Sigmoid colon (tissue), 6 donors: ENCODE measurements at regions not wholly inside any gene's neighbourhood (a gene's known extent, or its start where the extent isn't known, plus 50 kb on each side); places are given as distances from the start of the nearest gene placed in this dataset.
"Not testable (repeated sequence)": the region's sequence is repeated elsewhere in the genome, so short reads cannot be mapped to it uniquely, and the experiment has no call there.

Experiments used
- DNase-seq: peaks from one replicate; pipeline ENCODE4 v3.0.0-alpha.2; 2019
- H3K27ac ChIP-seq, 4 donors: fragments of 200-600 bp; sonication (generic); one replicate each; pipeline ENCODE4 v1.5.1; 2016 to 2019; ENCODE audit warnings: mild to moderate bottlenecking in 1 of 4
- H3K27me3 ChIP-seq, 3 donors: fragments of 200-600 bp; sonication (generic); one replicate each; pipeline ENCODE4 v1.5.1; 2019; ENCODE audit warnings: mild to moderate bottlenecking in 1 of 3
- H3K36me3 ChIP-seq, 4 donors: fragments of 200-600 bp; sonication (generic); one replicate each; pipeline ENCODE4 v1.5.1; 2016 to 2019
- H3K4me1 ChIP-seq, 4 donors: fragments of 200-600 bp; sonication (generic); one replicate each; pipeline ENCODE4 v1.5.1; 2017 to 2019
- H3K4me3 ChIP-seq, 4 donors: fragments of 200-600 bp; sonication (generic); one replicate each; pipeline ENCODE4 v1.5.1; 2017 to 2019; ENCODE audit warnings: mild to moderate bottlenecking in 2 of 4, moderate library complexity in 1 of 4
- H3K9me3 ChIP-seq, 4 donors: fragments of 200-600 bp in 3 of 4; sonication (generic) in 3 of 4; one replicate each; pipeline versions ENCODE4 v1.5.1 to v1.6.1; 2013 to 2019
- EP300 ChIP-seq, 4 donors: sonication (generic); formaldehyde crosslinking; IDR thresholded peaks; one replicate each; pipeline ENCODE4 v1.6.1; 2017; ENCODE audit warnings: antibody characterized with exemption in 4 of 4
- POLR2A ChIP-seq, 2 donors: fragments of 450-650 bp; IDR thresholded peaks; one replicate each; pipeline ENCODE4 v1.6.1; 2016; ENCODE audit warnings: antibody characterized with exemption in 2 of 2, mild to moderate bottlenecking in 2 of 2, moderate library complexity in 2 of 2
- POLR2AphosphoS5 ChIP-seq, 4 donors: sonication (generic); formaldehyde crosslinking; IDR thresholded peaks; one replicate each; pipeline ENCODE4 v1.6.1; 2017; ENCODE audit warnings: antibody characterized with exemption in 4 of 4
- WGBS, 2 donors: extraction: QIAGEN DNeasy Blood & Tissue Kit; methylation state at CpG; one replicate each; pipeline ENCODE4 v1.1.7; 2013; 5-methylcytosine and 5-hydroxymethylcytosine counted together
- intact Hi-C: fragments of 100-400 bp; cut with DNase I; formaldehyde crosslinking; loops from one replicate; pipeline ENCODE4 v1.15.1; 2023
- TF ChIP-seq, protein P1 (sequence below), 4 experiments: fragments of 450-650 bp in 3 of 4; fragments of 200-600 bp in 1 of 4; IDR thresholded peaks; one replicate each; pipeline ENCODE4 v1.5.1; 2016 to 2019; ENCODE audit warnings: antibody characterized with exemption in 4 of 4, mild to moderate bottlenecking in 3 of 4, moderate library complexity in 2 of 4
- donor health status: healthy with polysubstance abuse.
- donor health status: healthy.

DNA sequence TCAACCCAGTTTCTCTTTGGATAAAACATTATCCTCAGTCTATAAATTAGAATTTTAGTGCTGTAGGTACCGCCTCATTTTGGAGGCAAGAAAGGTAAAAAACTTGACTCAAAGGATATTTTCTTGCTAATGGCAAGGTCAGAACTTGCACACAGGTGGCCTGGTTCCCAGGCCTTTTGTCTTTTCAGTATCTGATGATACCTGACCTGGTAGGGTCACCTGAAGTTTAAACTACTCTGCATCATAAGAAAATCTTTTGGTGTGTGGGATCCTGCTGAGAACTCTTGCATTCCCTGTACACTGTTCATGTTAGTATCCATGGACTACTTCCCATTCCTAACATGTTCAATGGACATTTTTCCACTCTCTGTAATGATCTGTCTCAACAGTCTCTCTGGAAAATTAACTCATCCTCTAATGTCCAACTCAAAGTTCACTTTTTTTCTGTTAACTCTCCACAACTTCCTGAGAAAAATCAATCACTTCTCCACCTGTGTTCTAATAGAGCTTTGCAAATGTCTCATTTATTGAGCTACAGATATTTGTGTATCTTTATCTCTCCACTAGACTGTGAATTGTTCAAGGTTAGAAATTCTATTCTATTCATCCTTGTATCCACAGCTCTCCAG lies 317.1 kb upstream of the SOX9 start:
- Histone ChIP-seq H3K9me3 (no peaks in the 10 kb centered on the region), H3K4me1 (no peaks in the 10 kb centered on the region), H3K27ac (no peak overlapping the region), H3K27me3 (no peaks in the 10 kb centered on the region), H3K36me3 (no peaks in the 10 kb centered on the region), H3K4me3 (no peak overlapping the region)
- TF ChIP-seq EP300 (IDR thresholded peaks at IDR 0.05) (no peak), POLR2A (IDR thresholded peaks at IDR 0.05) (no peak), POLR2AphosphoS5 (IDR thresholded peaks at IDR 0.05) (no peak)
- TF ChIP-seq, protein P1, sequence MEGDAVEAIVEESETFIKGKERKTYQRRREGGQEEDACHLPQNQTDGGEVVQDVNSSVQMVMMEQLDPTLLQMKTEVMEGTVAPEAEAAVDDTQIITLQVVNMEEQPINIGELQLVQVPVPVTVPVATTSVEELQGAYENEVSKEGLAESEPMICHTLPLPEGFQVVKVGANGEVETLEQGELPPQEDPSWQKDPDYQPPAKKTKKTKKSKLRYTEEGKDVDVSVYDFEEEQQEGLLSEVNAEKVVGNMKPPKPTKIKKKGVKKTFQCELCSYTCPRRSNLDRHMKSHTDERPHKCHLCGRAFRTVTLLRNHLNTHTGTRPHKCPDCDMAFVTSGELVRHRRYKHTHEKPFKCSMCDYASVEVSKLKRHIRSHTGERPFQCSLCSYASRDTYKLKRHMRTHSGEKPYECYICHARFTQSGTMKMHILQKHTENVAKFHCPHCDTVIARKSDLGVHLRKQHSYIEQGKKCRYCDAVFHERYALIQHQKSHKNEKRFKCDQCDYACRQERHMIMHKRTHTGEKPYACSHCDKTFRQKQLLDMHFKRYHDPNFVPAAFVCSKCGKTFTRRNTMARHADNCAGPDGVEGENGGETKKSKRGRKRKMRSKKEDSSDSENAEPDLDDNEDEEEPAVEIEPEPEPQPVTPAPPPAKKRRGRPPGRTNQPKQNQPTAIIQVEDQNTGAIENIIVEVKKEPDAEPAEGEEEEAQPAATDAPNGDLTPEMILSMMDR (IDR thresholded peaks at IDR 0.05): no peak
- no peak for DNase-seq
- intact Hi-C loops: no loop called here
- 92 to 96% methylated on average over 1 of the region's 1 CpG for WGBS, 2 donors

GRCh38 chr17:71809537-71809936 lies 311.3 kb upstream of the SOX9 start:
- H3K36me3 ChIP-seq: no peaks in the 10 kb centered on the region
- H3K4me1 ChIP-seq: no peaks in the 10 kb centered on the region
- TF ChIP-seq, protein P1 (IDR thresholded peaks at IDR 0.05): no peak
- TF ChIP-seq EP300 (IDR thresholded peaks at IDR 0.05): no peak
- intact Hi-C loops: no loop called here
- DNase-seq: no peak
- H3K4me3 ChIP-seq: no peak overlapping the region
- H3K9me3 ChIP-seq: no peaks in the 10 kb centered on the region
- no peak overlapping the region for H3K27ac ChIP-seq
- H3K27me3 ChIP-seq: no peaks in the 10 kb centered on the region

- H3K4me1 ChIP-seq, DNase-seq, H3K27me3 ChIP-seq, H3K27ac ChIP-seq, intact Hi-C loops, H3K36me3 ChIP-seq, H3K9me3 ChIP-seq, H3K4me3 ChIP-seq: not testable (repeated sequence)
Measured at GRCh38 chr17:71813861-71814260, 307.0 kb upstream of the SOX9 start.

DNA sequence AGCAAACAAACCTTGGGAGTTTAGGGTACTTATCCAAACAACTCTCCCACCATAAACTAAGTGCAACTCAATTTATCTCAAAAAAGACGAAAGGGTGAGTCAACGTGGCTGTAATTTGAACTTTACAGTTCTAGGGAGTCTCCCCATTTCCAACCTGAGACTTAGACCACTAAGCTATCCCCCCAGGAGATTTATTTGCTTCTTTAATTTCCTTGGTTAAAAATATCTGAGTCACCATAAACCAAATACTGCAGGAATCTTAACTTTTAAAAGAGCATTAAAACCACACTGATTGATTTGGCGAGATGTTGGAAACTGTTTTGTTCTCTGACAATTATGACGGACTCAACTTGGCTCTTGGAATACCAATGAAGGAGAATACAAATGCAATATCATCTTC lies 299.3 kb upstream of the SOX9 start:
- Histone ChIP-seq H3K36me3 (no peaks in the 10 kb centered on the region), H3K4me1 (peaks cover 0 to 9% (median 4%) of the 10 kb centered on the region in 4 donors), H3K27ac (no peak overlapping the region), H3K9me3 (no peaks in the 10 kb centered on the region), H3K27me3 (no peaks in the 10 kb centered on the region), H3K4me3 (no peak overlapping the region)
- 67 to 77% methylated on average over 4 of the region's 4 CpGs for whole genome bisulfite sequencing, 2 donors
- no peak for DNase-seq
- intact Hi-C loops: no loop called here
- TF ChIP-seq POLR2AphosphoS5 (IDR thresholded peaks at IDR 0.05) (no peak), EP300 (IDR thresholded peaks at IDR 0.05) (no peak), POLR2A (IDR thresholded peaks at IDR 0.05) (no peak)
- TF ChIP-seq, protein P1 (IDR thresholded peaks at IDR 0.05): no peak

- no peaks in the 10 kb centered on the region for H3K9me3 ChIP-seq
- peaks cover 0 to 9% (median 4%) of the 10 kb centered on the region in 4 donors for H3K4me1 ChIP-seq
- no peak for DNase-seq
- H3K36me3 ChIP-seq: no peaks in the 10 kb centered on the region
- intact Hi-C loops: no loop called here
- 67 to 91% methylated on average over 4 of the region's 4 CpGs for WGBS, 2 donors
- no peak overlapping the region for H3K4me3 ChIP-seq
- no peak overlapping the region for H3K27ac ChIP-seq
- TF ChIP-seq POLR2A (IDR thresholded peaks at IDR 0.05): no peak
- no peak for TF ChIP-seq EP300 (IDR thresholded peaks at IDR 0.05)
- TF ChIP-seq, protein P1 (IDR thresholded peaks at IDR 0.05): no peak
- H3K27me3 ChIP-seq: peaks cover 0 to 5% (median 0%) of the 10 kb centered on the region in 3 donors
Measured at GRCh38 chr17:71824671-71825070, 296.1 kb upstream of the SOX9 start.
